Esophagus muscularis mucosa (tissue), 4 donors: ENCODE measurements at regions not wholly inside any gene's neighbourhood (a gene's known extent, or its start where the extent isn't known, plus 50 kb on each side); places are given as distances from the start of the nearest gene placed in this dataset.

ENCODE experiments used
- DNase-seq: peaks from one replicate; pipeline ENCODE4 v3.0.0-alpha.2; 2017; ENCODE audit errors: extremely low spot score
- H3K27ac ChIP-seq, 4 donors: fragments of 200-600 bp; sonication (generic); replicated peaks in 1 of 4; 1 replicate in 3 of 4; 2 replicates in 1 of 4; pipeline ENCODE4 v1.5.1; 2016 to 2019; ENCODE audit warnings: mild to moderate bottlenecking in 1 of 4
- H3K27me3 ChIP-seq, 4 donors: fragments of 200-600 bp; sonication (generic); one replicate each; pipeline versions ENCODE4 v1.5.1 to v1.6.0; 2016 to 2019
- H3K36me3 ChIP-seq, 4 donors: fragments of 200-600 bp; sonication (generic); one replicate each; pipeline ENCODE4 v1.5.1; 2016 to 2019
- H3K4me1 ChIP-seq, 4 donors: fragments of 200-600 bp; sonication (generic); one replicate each; pipeline ENCODE4 v1.5.1; 2016 to 2019
- H3K4me3 ChIP-seq, 4 donors: fragments of 200-600 bp; sonication (generic); 1 replicate in 2 of 4; 2 replicates in 2 of 4; pipeline ENCODE4 v1.5.1; 2016 to 2019; ENCODE audit warnings: mild to moderate bottlenecking in 4 of 4, moderate library complexity in 1 of 4
- H3K9me3 ChIP-seq, 4 donors: fragments of 200-600 bp; sonication (generic); 1 replicate in 3 of 4; 2 replicates in 1 of 4; pipeline ENCODE4 v1.5.1; 2016 to 2019
- CTCF ChIP-seq, 3 experiments: fragments of 200-600 bp in 2 of 3; fragments of 450-650 bp in 1 of 3; sonication (generic) in 2 of 3; IDR thresholded peaks; one replicate each; pipeline ENCODE4 v1.5.1; 2017 to 2019; ENCODE audit warnings: antibody characterized with exemption in 3 of 3, mild to moderate bottlenecking in 2 of 3, moderate library complexity in 1 of 3
- EP300 ChIP-seq: sonication (generic); formaldehyde crosslinking; IDR thresholded peaks from one replicate; pipeline ENCODE4 v1.6.1; 2017; ENCODE audit warnings: antibody characterized with exemption
- POLR2A ChIP-seq: fragments of 450-650 bp; IDR thresholded peaks from one replicate; pipeline ENCODE4 v1.6.1; 2017; ENCODE audit warnings: antibody characterized with exemption, moderate library complexity, mild to moderate bottlenecking, low read depth
- POLR2AphosphoS5 ChIP-seq, 2 donors: sonication (generic); formaldehyde crosslinking; IDR thresholded peaks; one replicate each; pipeline ENCODE4 v1.6.1; 2017; ENCODE audit warnings: antibody characterized with exemption in 2 of 2
- WGBS: methylation state at CpG from one replicate; pipeline ENCODE4 v1.1.5; 2018; 5-methylcytosine and 5-hydroxymethylcytosine counted together
- intact Hi-C: fragments of 100-400 bp; cut with DNase I; formaldehyde crosslinking; loops from one replicate; pipeline ENCODE4 v1.15.1; 2023

GRCh38 chr5:124596595-124597421 is 149.6 kb downstream of the ZNF608 start:
- 68% methylated on average over 5 of the region's 5 CpGs for whole genome bisulfite sequencing
- no peak overlapping the region for H3K27ac ChIP-seq
- no peaks in the 10 kb centered on the region for H3K27me3 ChIP-seq
- no peak overlapping the region for H3K4me3 ChIP-seq
- intact Hi-C loops: no loop called here
- TF ChIP-seq POLR2AphosphoS5 (IDR thresholded peaks at IDR 0.05) (no peak), EP300 (no peak), POLR2A (no peak), CTCF (IDR thresholded peaks at IDR 0.05) (no peak)
- H3K36me3 ChIP-seq: no peaks in the 10 kb centered on the region
- peaks cover 15 to 28% (median 18%) of the 10 kb centered on the region in 4 donors for H3K4me1 ChIP-seq
- no peak for DNase-seq
- no peaks in the 10 kb centered on the region for H3K9me3 ChIP-seq

GRCh38 chr5:124593952-124594351 is 152.5 kb downstream of the ZNF608 start:
- Histone ChIP-seq H3K4me3 (no peak overlapping the region), H3K36me3 (no peaks in the 10 kb centered on the region), H3K27me3 (no peaks in the 10 kb centered on the region), H3K27ac (no peak overlapping the region), H3K9me3 (no peaks in the 10 kb centered on the region), H3K4me1 (peaks cover 1 to 12% (median 4%) of the 10 kb centered on the region in 4 donors)
- intact Hi-C loops: no loop called here
- WGBS: 100% methylated on average over 1 of the region's 1 CpG
- DNase-seq: no peak
- TF ChIP-seq CTCF (IDR thresholded peaks at IDR 0.05) (no peak), EP300 (no peak), POLR2A (no peak), POLR2AphosphoS5 (IDR thresholded peaks at IDR 0.05) (no peak)

GRCh38 chr5:124592891-124593290 is 153.5 kb downstream of the ZNF608 start:
- H3K4me3 ChIP-seq: no peak overlapping the region
- peaks cover 0 to 7% (median 2%) of the 10 kb centered on the region in 4 donors for H3K4me1 ChIP-seq
- WGBS: 97% methylated on average over 2 of the region's 2 CpGs
- no peaks in the 10 kb centered on the region for H3K36me3 ChIP-seq
- TF ChIP-seq POLR2A (no peak), CTCF (IDR thresholded peaks at IDR 0.05) (no peak), POLR2AphosphoS5 (IDR thresholded peaks at IDR 0.05) (no peak), EP300 (no peak)
- intact Hi-C loops: no loop called here
- no peak for DNase-seq
- no peaks in the 10 kb centered on the region for H3K27me3 ChIP-seq
- no peaks in the 10 kb centered on the region for H3K9me3 ChIP-seq
- no peak overlapping the region for H3K27ac ChIP-seq

GRCh38 chr5:124591583-124591982 is 154.9 kb downstream of the ZNF608 start:
- no peak for TF ChIP-seq CTCF (IDR thresholded peaks at IDR 0.05)
- TF ChIP-seq EP300: no peak
- TF ChIP-seq POLR2AphosphoS5 (IDR thresholded peaks at IDR 0.05): no peak
- no peak for TF ChIP-seq POLR2A
- no peak for DNase-seq
- no peaks in the 10 kb centered on the region for H3K9me3 ChIP-seq
- H3K4me1 ChIP-seq: no peaks in the 10 kb centered on the region
- H3K27ac ChIP-seq: no peak overlapping the region
- H3K36me3 ChIP-seq: no peaks in the 10 kb centered on the region
- intact Hi-C loops: no loop called here
- H3K4me3 ChIP-seq: no peak overlapping the region
- no peaks in the 10 kb centered on the region for H3K27me3 ChIP-seq
- WGBS: 92% methylated on average over 5 of the region's 5 CpGs
